ENCODE measurements at regions not wholly inside any gene's neighbourhood (a gene's known extent, or its start where the extent isn't known, plus 50 kb on each side); places are given as distances from the start of the nearest gene placed in this dataset.

DNA sequence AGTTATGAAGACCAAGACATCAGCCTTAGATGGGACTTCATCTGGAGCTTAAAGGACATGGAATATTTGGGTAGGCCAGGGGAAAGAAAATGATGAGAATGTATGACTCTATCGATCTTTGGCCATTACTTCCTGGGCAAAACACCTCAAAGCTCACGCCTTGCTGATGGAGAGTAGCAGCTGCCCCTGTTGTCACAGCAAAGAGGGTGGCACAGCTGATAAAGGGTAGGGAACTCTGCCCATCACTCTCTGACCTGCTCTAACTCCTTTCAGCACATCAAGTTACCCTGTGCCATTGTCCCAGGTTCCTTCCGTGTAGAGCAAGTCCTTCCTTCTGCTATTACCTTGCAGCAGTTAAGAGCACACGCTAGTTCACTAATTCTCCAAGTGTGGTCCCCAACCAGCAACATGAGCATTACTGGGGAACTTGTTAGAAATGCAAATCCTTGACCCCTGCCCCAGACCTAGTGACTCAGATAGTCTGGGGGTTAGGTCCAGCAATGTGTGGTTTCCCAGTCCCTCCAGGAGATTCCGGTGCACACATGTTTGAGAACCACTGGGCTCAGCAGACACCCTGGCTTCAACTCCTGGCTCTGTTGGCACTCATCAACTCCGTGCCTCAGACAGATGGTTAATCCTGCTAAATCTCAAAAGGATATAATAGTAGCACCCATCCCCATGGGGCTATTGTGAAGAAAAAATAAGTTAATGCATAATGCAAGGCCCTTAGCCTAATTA is 93.7 kb upstream of the EEA1 start:
- DNase-seq (ENCODE audit: low spot score), result no peak
- H2AFZ ChIP-seq (ENCODE audit: low read length), result no peak overlapping the region
- ChIA-PET POLR2A (interaction anchor here (0.6 kb wide), 1 partner anchor 206 kb away, joined by 3 read pairs; no protein-coding TSS in a partner anchor), CTCF (ENCODE audit: unreplicated experiment) (no interaction called here)
- TF ChIP-seq EZH2phosphoT487 (IDR thresholded peaks at IDR 0.05; ENCODE audit: borderline replicate concordance, low read depth, low read length), result no peak
- TF ChIP-seq, protein P1, sequence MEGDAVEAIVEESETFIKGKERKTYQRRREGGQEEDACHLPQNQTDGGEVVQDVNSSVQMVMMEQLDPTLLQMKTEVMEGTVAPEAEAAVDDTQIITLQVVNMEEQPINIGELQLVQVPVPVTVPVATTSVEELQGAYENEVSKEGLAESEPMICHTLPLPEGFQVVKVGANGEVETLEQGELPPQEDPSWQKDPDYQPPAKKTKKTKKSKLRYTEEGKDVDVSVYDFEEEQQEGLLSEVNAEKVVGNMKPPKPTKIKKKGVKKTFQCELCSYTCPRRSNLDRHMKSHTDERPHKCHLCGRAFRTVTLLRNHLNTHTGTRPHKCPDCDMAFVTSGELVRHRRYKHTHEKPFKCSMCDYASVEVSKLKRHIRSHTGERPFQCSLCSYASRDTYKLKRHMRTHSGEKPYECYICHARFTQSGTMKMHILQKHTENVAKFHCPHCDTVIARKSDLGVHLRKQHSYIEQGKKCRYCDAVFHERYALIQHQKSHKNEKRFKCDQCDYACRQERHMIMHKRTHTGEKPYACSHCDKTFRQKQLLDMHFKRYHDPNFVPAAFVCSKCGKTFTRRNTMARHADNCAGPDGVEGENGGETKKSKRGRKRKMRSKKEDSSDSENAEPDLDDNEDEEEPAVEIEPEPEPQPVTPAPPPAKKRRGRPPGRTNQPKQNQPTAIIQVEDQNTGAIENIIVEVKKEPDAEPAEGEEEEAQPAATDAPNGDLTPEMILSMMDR (conservative IDR thresholded peaks at IDR 0.05; ENCODE audit: low read length), result no peak
- no TSS peak for BruUV-seq (replicated peaks)
- no peak overlapping the region for H3K4me3 ChIP-seq (ENCODE audit: low read depth, low read length, poor library complexity, severe bottlenecking)
- H3K4me1 ChIP-seq (ENCODE audit: insufficient read depth, low read length, poor library complexity, severe bottlenecking), result no peaks in the 10 kb centered on the region
- no peaks in the 10 kb centered on the region for H3K36me3 ChIP-seq (ENCODE audit: insufficient read depth, low read length)
- H3K9me2 ChIP-seq (ENCODE audit: insufficient read depth, low read length), result no peaks in the 10 kb centered on the region
- intact Hi-C loops (cut with micrococcal nuclease; ENCODE audit: unreplicated experiment), result no loop called here
- H3K9me3 ChIP-seq (ENCODE audit: low read length), result no peaks in the 10 kb centered on the region
- H3K79me2 ChIP-seq (ENCODE audit: insufficient read depth, low read depth, low read length), result no peaks in the 10 kb centered on the region
- H3K27ac ChIP-seq (ENCODE audit: low read depth, low read length, poor library complexity, severe bottlenecking), result no peak overlapping the region
- H4K20me1 ChIP-seq (ENCODE audit: insufficient read depth, low read length), result no peaks in the 10 kb centered on the region
- no peak overlapping the region for H3K4me2 ChIP-seq (ENCODE audit: low read length)

DNA sequence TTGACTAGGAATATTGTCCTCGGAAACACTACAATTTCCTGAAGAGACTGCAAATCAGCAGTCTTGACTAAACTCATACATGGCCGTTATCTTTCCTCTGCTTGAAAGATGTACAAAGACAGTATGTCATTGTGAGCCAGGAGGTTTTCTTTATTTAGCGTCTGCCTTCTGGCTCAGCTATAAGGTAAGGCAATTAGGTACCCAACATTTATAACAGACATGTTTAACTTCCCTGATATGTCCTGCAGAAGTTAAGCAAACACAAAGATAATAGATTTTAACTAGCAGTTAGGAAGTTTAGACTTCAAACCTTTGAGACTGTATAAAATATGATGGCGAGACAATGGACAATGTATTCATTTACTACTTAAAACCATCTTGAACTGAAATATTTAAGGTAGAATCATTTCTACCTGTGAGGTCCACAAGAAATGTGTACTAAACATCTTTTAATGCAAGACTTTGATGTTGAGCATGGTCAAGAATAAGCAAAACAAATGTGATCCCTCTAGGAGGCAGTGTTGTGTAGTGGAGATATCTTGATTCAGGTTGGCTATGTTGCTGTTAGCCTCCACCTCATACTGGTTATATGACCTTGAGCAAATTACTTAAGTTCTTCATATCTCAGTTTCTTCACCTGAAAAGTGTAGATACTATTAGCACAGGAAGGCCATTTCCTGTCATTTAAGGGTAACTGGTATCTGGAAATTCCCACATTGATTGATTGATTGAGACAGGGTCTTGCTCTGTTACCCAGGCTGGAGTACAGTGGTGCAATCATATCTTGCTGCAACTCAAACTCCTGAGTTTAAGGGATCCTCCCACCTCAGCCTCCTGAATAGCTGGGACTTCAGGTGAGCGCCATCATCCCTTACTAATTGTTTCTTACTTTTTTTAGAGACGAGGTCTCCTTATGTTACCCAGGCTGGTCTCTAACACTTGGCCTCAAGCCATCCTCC is 96.3 kb upstream of the EEA1 start:
- Histone ChIP-seq H3K4me1 (ENCODE audit: insufficient read depth, low read length, poor library complexity, severe bottlenecking) (no peaks in the 10 kb centered on the region), H3K4me3 (ENCODE audit: low read depth, low read length, poor library complexity, severe bottlenecking) (no peak overlapping the region), H3K4me2 (ENCODE audit: low read length) (no peak overlapping the region), H3K79me2 (ENCODE audit: insufficient read depth, low read depth, low read length) (no peaks in the 10 kb centered on the region), H4K20me1 (ENCODE audit: insufficient read depth, low read length) (no peaks in the 10 kb centered on the region), H2AFZ (ENCODE audit: low read length) (no peak overlapping the region), H3K36me3 (ENCODE audit: insufficient read depth, low read length) (no peaks in the 10 kb centered on the region), H3K9me3 (ENCODE audit: low read length) (no peaks in the 10 kb centered on the region), H3K9me2 (ENCODE audit: insufficient read depth, low read length) (no peaks in the 10 kb centered on the region), H3K27ac (ENCODE audit: low read depth, low read length, poor library complexity, severe bottlenecking) (no peak overlapping the region)
- intact Hi-C loops (cut with micrococcal nuclease; ENCODE audit: unreplicated experiment), result no loop called here
- TF ChIP-seq, protein P1 (conservative IDR thresholded peaks at IDR 0.05; ENCODE audit: low read length), result peak; percentile 71
- no peak for TF ChIP-seq EZH2phosphoT487 (IDR thresholded peaks at IDR 0.05; ENCODE audit: borderline replicate concordance, low read depth, low read length)
- ChIA-PET CTCF (ENCODE audit: unreplicated experiment) (no interaction called here), POLR2A (interaction anchor here (1.8 kb wide), 1 partner anchor 10 kb away, joined by 4 read pairs; no protein-coding TSS in a partner anchor)
- BruUV-seq (replicated peaks), result no TSS peak
- peak; percentile 40 for DNase-seq (ENCODE audit: low spot score)

All from OCI-LY7 (cell line).